ENCODE measurements at regions not wholly inside any gene's neighbourhood (a gene's known extent, or its start where the extent isn't known, plus 50 kb on each side); places are given as distances from the start of the nearest gene placed in this dataset.
"Not testable (repeated sequence)": the region's sequence is repeated elsewhere in the genome, so short reads cannot be mapped to it uniquely, and the experiment has no call there.

DNA sequence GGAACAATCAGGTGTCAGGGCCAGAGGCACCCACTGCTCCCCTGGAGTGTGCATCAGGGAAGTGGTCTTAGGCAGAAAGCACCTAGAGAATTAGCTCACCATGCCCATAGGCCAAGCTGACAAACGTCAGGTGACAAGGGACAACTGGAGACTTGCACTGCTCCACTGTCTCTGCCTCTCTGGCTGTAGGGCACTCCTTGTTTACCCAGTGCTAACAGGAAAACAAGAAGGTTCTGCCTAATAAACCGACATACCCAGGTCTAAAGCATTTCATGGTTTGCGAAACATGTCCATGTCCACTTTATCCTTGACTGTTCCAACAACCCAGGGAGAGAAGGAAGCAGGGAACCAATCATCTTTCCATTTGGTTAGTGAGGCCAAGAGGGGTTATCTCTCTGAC lies 92.5 kb upstream of the MAMLD1 start:
- WGBS, 2 experiments (ENCODE audit: low coverage in 1 of 2, low lambda C conversion rate in 2 of 2, missing lambda C conversion rate in 2 of 2): 60 to 85% methylated on average over 1 to 3 of the region's 3 CpGs
- in situ Hi-C loops (cut with MboI): no loop called here
- Histone ChIP-seq H3K9me3 (ENCODE audit: low read depth) (no peaks in the 10 kb centered on the region), H3F3A (ENCODE audit: insufficient read depth) (no peaks in the 10 kb centered on the region), H3K9ac (no peak overlapping the region), H3K27me3 (replicated peaks; ENCODE audit: insufficient read depth) (no peaks in the 10 kb centered on the region), H3K36me3 (ENCODE audit: low read depth) (no peaks in the 10 kb centered on the region), H4K20me1 (ENCODE audit: insufficient read depth) (no peaks in the 10 kb centered on the region), H3K9me2 (ENCODE audit: insufficient read depth) (no peaks in the 10 kb centered on the region), H2AFZ (no peak overlapping the region), H3K4me1 (ENCODE audit: insufficient read depth) (no peaks in the 10 kb centered on the region), H3K4me2 (ENCODE audit: unreplicated experiment) (no peak overlapping the region), H3K4me3 (no peak overlapping the region), H3K79me2 (ENCODE audit: insufficient read depth) (no peaks in the 10 kb centered on the region), H3K27ac (no peak overlapping the region)
- no peak for TF ChIP-seq EZH2 (IDR thresholded peaks at IDR 0.05; ENCODE audit: insufficient read depth, poor library complexity, severe bottlenecking)
- no peak for TF ChIP-seq EZH2phosphoT487 (IDR thresholded peaks at IDR 0.05; ENCODE audit: insufficient read depth, low read depth)
- DNase-seq: no peak

DNA sequence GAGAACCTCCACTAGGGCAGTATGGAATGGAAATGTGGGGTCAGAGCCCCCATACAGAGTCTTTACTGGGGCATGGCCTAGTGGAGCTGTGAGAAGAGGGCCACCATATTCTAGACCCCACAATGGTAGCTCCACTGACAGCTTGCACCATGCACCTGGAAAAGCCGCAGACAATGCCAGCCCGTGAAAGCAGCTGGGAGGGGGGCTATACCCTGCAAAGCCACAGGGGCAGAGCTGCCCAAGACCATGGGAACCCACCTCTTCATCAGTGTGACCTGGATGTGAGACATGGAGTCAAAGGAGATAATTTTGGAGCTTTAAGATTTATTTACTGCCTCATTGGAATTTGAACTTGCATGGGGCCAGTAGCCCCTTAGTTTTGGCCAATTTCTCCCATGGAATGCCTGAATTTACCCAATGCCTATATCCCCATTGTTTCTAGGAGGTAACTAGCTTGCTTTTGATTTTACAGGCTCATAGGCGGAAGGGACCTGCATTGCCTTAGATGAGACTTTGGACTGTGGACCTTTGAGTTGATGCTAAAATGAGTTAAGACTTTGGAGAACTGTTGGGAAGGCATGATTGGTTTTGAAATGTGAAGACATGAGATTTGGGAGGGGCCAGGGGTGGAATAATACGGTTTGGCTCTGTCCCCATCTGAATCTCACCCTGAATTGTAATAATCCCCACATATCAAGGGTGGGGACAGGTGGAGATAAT lies 89.4 kb upstream of the MAMLD1 start:
- H3K27ac ChIP-seq; H3K9me3 ChIP-seq (ENCODE audit: low read depth); H3K36me3 ChIP-seq (ENCODE audit: low read depth); H3K27me3 ChIP-seq (replicated peaks; ENCODE audit: insufficient read depth); H3K9ac ChIP-seq; in situ Hi-C loops (cut with MboI); H3F3A ChIP-seq (ENCODE audit: insufficient read depth); H3K9me2 ChIP-seq (ENCODE audit: insufficient read depth); H3K4me3 ChIP-seq; H3K4me2 ChIP-seq (ENCODE audit: unreplicated experiment); H3K4me1 ChIP-seq (ENCODE audit: insufficient read depth); DNase-seq; H3K79me2 ChIP-seq (ENCODE audit: insufficient read depth); H2AFZ ChIP-seq; H4K20me1 ChIP-seq (ENCODE audit: insufficient read depth): not testable (repeated sequence)
- 43 to 54% methylated on average over 2 to 4 of the region's 4 CpGs for WGBS, 2 experiments (ENCODE audit: low coverage in 1 of 2, low lambda C conversion rate in 2 of 2, missing lambda C conversion rate in 2 of 2)

DNA sequence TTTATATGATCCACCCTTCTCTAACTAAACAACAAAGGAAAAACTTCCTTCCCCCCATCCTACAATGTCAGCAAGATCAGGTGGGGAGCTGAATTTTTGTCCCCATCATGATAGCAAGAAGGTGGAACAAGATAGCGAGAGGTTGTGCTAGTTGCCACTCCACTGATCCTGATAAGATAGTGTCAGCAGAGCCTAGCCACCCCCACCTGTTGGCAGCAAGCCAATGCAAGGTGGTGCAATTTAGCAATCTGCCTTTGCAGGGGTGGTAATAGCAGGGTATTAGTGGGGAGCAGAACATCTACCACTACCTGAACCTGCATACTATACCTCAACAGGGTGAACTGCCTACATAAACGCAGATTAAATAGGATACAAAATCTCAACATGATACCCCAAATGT lies 80.2 kb upstream of the MAMLD1 start:
- Histone ChIP-seq H3K4me3 (no peak overlapping the region), H2AFZ (no peak overlapping the region), H3K9me2 (ENCODE audit: insufficient read depth) (no peaks in the 10 kb centered on the region), H3F3A (ENCODE audit: insufficient read depth) (no peaks in the 10 kb centered on the region), H3K36me3 (ENCODE audit: low read depth) (no peaks in the 10 kb centered on the region), H3K9me3 (ENCODE audit: low read depth) (no peaks in the 10 kb centered on the region), H3K9ac (no peak overlapping the region), H4K20me1 (ENCODE audit: insufficient read depth) (no peaks in the 10 kb centered on the region), H3K79me2 (ENCODE audit: insufficient read depth) (no peaks in the 10 kb centered on the region), H3K27me3 (replicated peaks; ENCODE audit: insufficient read depth) (no peaks in the 10 kb centered on the region), H3K27ac (no peak overlapping the region), H3K4me2 (ENCODE audit: unreplicated experiment) (no peak overlapping the region), H3K4me1 (ENCODE audit: insufficient read depth) (no peaks in the 10 kb centered on the region)
- in situ Hi-C loops (cut with MboI): no loop called here
- WGBS, 2 experiments (ENCODE audit: low coverage in 1 of 2, low lambda C conversion rate in 2 of 2, missing lambda C conversion rate in 2 of 2): 42 to 44% methylated on average over 2 of the region's 2 CpGs
- TF ChIP-seq EZH2 (IDR thresholded peaks at IDR 0.05; ENCODE audit: insufficient read depth, poor library complexity, severe bottlenecking) (no peak), EZH2phosphoT487 (IDR thresholded peaks at IDR 0.05; ENCODE audit: insufficient read depth, low read depth) (no peak)
- no peak for DNase-seq

DNA sequence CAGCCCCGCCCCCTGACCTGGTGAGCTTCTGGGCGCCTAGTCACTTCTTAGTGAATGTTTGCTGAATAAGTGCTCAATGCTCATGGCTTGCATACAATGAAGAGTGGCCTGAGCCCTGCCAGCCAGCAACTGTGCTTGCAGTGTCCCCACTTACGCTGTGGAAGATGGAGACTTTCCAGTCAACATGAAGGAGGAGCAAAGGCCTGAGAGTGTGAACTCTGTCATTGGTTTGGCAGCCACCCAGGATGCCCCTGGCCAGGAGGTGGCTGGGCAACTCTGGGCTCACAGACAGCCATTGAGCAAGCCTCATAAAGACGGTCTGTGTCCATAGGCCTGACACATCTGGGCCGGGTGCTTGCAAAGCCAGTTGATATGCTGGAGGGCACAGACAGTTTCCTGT lies 72.1 kb upstream of the MAMLD1 start:
- Histone ChIP-seq H3K27me3 (replicated peaks; ENCODE audit: insufficient read depth) (no peaks in the 10 kb centered on the region), H3K36me3 (ENCODE audit: low read depth) (no peaks in the 10 kb centered on the region), H3K9ac (no peak overlapping the region), H3K9me3 (ENCODE audit: low read depth) (no peaks in the 10 kb centered on the region), H3K4me3 (no peak overlapping the region), H3F3A (ENCODE audit: insufficient read depth) (no peaks in the 10 kb centered on the region), H3K9me2 (ENCODE audit: insufficient read depth) (no peaks in the 10 kb centered on the region), H3K79me2 (ENCODE audit: insufficient read depth) (no peaks in the 10 kb centered on the region), H3K27ac (no peak overlapping the region), H3K4me2 (ENCODE audit: unreplicated experiment) (no peak overlapping the region), H4K20me1 (ENCODE audit: insufficient read depth) (no peaks in the 10 kb centered on the region), H3K4me1 (ENCODE audit: insufficient read depth) (no peaks in the 10 kb centered on the region), H2AFZ (no peak overlapping the region)
- DNase-seq: no peak
- 61 to 65% methylated on average over 5 of the region's 5 CpGs for WGBS, 2 experiments (ENCODE audit: low coverage in 1 of 2, low lambda C conversion rate in 2 of 2, missing lambda C conversion rate in 2 of 2)
- TF ChIP-seq EZH2phosphoT487 (IDR thresholded peaks at IDR 0.05; ENCODE audit: insufficient read depth, low read depth): no peak
- in situ Hi-C loops (cut with MboI): no loop called here
